Esophagus muscularis mucosa (tissue), 4 donors: ENCODE measurements at regions not wholly inside any gene's neighbourhood (a gene's known extent, or its start where the extent isn't known, plus 50 kb on each side); places are given as distances from the start of the nearest gene placed in this dataset.

Source experiments
- DNase-seq: peaks from one replicate; pipeline ENCODE4 v3.0.0-alpha.2; 2017; ENCODE audit errors: extremely low spot score
- H3K27ac ChIP-seq, 4 donors: fragments of 200-600 bp; sonication (generic); replicated peaks in 1 of 4; 1 replicate in 3 of 4; 2 replicates in 1 of 4; pipeline ENCODE4 v1.5.1; 2016 to 2019; ENCODE audit warnings: mild to moderate bottlenecking in 1 of 4
- H3K27me3 ChIP-seq, 4 donors: fragments of 200-600 bp; sonication (generic); one replicate each; pipeline versions ENCODE4 v1.5.1 to v1.6.0; 2016 to 2019
- H3K36me3 ChIP-seq, 4 donors: fragments of 200-600 bp; sonication (generic); one replicate each; pipeline ENCODE4 v1.5.1; 2016 to 2019
- H3K4me1 ChIP-seq, 4 donors: fragments of 200-600 bp; sonication (generic); one replicate each; pipeline ENCODE4 v1.5.1; 2016 to 2019
- H3K4me3 ChIP-seq, 4 donors: fragments of 200-600 bp; sonication (generic); 1 replicate in 2 of 4; 2 replicates in 2 of 4; pipeline ENCODE4 v1.5.1; 2016 to 2019; ENCODE audit warnings: mild to moderate bottlenecking in 4 of 4, moderate library complexity in 1 of 4
- H3K9me3 ChIP-seq, 4 donors: fragments of 200-600 bp; sonication (generic); 1 replicate in 3 of 4; 2 replicates in 1 of 4; pipeline ENCODE4 v1.5.1; 2016 to 2019
- CTCF ChIP-seq, 3 experiments: fragments of 200-600 bp in 2 of 3; fragments of 450-650 bp in 1 of 3; sonication (generic) in 2 of 3; IDR thresholded peaks; one replicate each; pipeline ENCODE4 v1.5.1; 2017 to 2019; ENCODE audit warnings: antibody characterized with exemption in 3 of 3, mild to moderate bottlenecking in 2 of 3, moderate library complexity in 1 of 3
- EP300 ChIP-seq: sonication (generic); formaldehyde crosslinking; IDR thresholded peaks from one replicate; pipeline ENCODE4 v1.6.1; 2017; ENCODE audit warnings: antibody characterized with exemption
- POLR2A ChIP-seq: fragments of 450-650 bp; IDR thresholded peaks from one replicate; pipeline ENCODE4 v1.6.1; 2017; ENCODE audit warnings: antibody characterized with exemption, moderate library complexity, mild to moderate bottlenecking, low read depth
- POLR2AphosphoS5 ChIP-seq, 2 donors: sonication (generic); formaldehyde crosslinking; IDR thresholded peaks; one replicate each; pipeline ENCODE4 v1.6.1; 2017; ENCODE audit warnings: antibody characterized with exemption in 2 of 2
- WGBS: methylation state at CpG from one replicate; pipeline ENCODE4 v1.1.5; 2018; 5-methylcytosine and 5-hydroxymethylcytosine counted together
- intact Hi-C: fragments of 100-400 bp; cut with DNase I; formaldehyde crosslinking; loops from one replicate; pipeline ENCODE4 v1.15.1; 2023

DNA sequence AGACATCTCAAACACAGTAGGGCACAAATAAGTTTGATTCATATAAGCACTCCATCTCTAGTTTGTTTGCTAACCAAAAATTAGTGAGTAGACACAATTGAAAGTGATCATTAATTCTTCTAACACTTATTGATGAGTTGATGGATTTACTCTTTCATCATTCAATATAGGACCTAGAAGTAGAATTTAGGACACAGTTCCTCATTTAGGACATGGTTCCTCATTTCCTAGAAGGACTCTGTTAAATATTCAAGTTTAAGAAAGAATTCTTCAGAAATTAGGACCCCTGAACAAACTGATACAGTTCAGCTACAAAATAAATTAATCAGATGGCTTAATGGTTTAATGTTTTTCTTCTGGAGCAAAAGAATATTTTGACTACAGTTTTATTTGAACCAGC lies 143.5 kb upstream of the PRR16 start:
- H3K36me3 ChIP-seq: no peaks in the 10 kb centered on the region
- no peaks in the 10 kb centered on the region for H3K9me3 ChIP-seq
- intact Hi-C loops: no loop called here
- no peaks in the 10 kb centered on the region for H3K27me3 ChIP-seq
- TF ChIP-seq POLR2AphosphoS5 (IDR thresholded peaks at IDR 0.05) (no peak), CTCF (IDR thresholded peaks at IDR 0.05) (no peak), POLR2A (no peak), EP300 (no peak)
- H3K4me1 ChIP-seq: no peaks in the 10 kb centered on the region
- H3K27ac ChIP-seq: no peak overlapping the region
- H3K4me3 ChIP-seq: no peak overlapping the region
- no peak for DNase-seq

GRCh38 chr5:120326651-120327050 lies 137.4 kb upstream of the PRR16 start:
- no peak overlapping the region for H3K4me3 ChIP-seq
- H3K27ac ChIP-seq: no peak overlapping the region
- no peaks in the 10 kb centered on the region for H3K27me3 ChIP-seq
- H3K36me3 ChIP-seq: no peaks in the 10 kb centered on the region
- H3K9me3 ChIP-seq: no peaks in the 10 kb centered on the region
- no peaks in the 10 kb centered on the region for H3K4me1 ChIP-seq
- TF ChIP-seq EP300: no peak
- no peak for TF ChIP-seq POLR2A
- no peak for TF ChIP-seq CTCF (IDR thresholded peaks at IDR 0.05)
- TF ChIP-seq POLR2AphosphoS5 (IDR thresholded peaks at IDR 0.05): no peak
- no peak for DNase-seq
- intact Hi-C loops: no loop called here

- WGBS: 58% methylated on average over 2 of the region's 2 CpGs
- H3K4me1 ChIP-seq: no peaks in the 10 kb centered on the region
Observed at GRCh38 chr5:120327180-120327579, 136.9 kb upstream of the PRR16 start.

DNA sequence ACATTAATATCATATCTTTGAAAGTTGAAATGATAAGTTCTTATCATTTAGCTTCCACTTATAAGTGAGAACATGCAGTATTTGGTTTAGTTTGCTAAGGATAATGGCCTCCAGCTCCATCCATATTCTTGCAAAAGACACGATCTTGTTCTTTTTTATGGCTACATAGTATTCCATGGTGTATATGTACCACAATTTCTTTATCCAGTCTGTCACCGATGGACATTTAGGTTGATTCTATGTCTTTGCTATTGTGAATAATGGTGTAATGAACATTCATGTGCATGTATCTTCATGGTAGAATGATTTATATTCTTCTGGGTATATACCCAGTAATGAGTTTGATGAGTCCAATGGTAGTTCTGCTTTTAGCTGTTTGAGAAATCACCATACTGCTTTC lies 135.0 kb upstream of the PRR16 start:
- intact Hi-C loops: no loop called here
- Histone ChIP-seq H3K27me3 (no peaks in the 10 kb centered on the region), H3K36me3 (no peaks in the 10 kb centered on the region), H3K4me3 (no peak overlapping the region), H3K9me3 (no peaks in the 10 kb centered on the region), H3K4me1 (no peaks in the 10 kb centered on the region), H3K27ac (no peak overlapping the region)
- no peak for DNase-seq
- TF ChIP-seq EP300: no peak
- TF ChIP-seq CTCF (IDR thresholded peaks at IDR 0.05): no peak
- TF ChIP-seq POLR2A: no peak
- no peak for TF ChIP-seq POLR2AphosphoS5 (IDR thresholded peaks at IDR 0.05)
- 92% methylated on average over 2 of the region's 2 CpGs for WGBS

More at GRCh38 chr5:120327180-120327579, 136.9 kb upstream of the PRR16 start:
- Histone ChIP-seq H3K27ac (no peak overlapping the region), H3K9me3 (no peaks in the 10 kb centered on the region), H3K4me3 (no peak overlapping the region), H3K27me3 (no peaks in the 10 kb centered on the region), H3K36me3 (no peaks in the 10 kb centered on the region)
- intact Hi-C loops: no loop called here
- TF ChIP-seq EP300: no peak
- TF ChIP-seq CTCF (IDR thresholded peaks at IDR 0.05): no peak
- no peak for TF ChIP-seq POLR2AphosphoS5 (IDR thresholded peaks at IDR 0.05)
- TF ChIP-seq POLR2A: no peak
- no peak for DNase-seq

DNA sequence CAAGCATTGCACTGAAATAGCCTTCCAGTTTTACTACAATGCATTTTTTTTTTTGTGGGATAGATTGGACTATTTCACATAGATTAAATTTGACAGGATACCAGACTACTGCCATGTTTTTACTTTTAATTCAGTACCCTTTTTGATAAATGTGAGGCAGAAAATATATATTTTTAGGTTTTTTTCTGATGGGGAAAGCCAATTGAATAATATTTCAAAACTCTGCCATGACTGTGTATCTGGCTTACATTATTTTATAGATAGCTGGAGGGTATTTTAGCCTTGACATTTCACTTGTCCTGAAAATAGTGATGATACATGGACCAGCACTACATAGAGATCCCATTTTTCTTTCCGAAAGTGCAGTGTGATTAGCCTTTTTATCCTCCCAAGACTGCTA lies 133.5 kb upstream of the PRR16 start:
- 100% methylated on average over 1 of the region's 1 CpG for WGBS
- TF ChIP-seq POLR2A (no peak), POLR2AphosphoS5 (IDR thresholded peaks at IDR 0.05) (no peak), CTCF (IDR thresholded peaks at IDR 0.05) (no peak), EP300 (no peak)
- Histone ChIP-seq H3K4me3 (no peak overlapping the region), H3K36me3 (no peaks in the 10 kb centered on the region), H3K27ac (no peak overlapping the region), H3K4me1 (no peaks in the 10 kb centered on the region), H3K27me3 (no peaks in the 10 kb centered on the region), H3K9me3 (no peaks in the 10 kb centered on the region)
- DNase-seq: no peak
- intact Hi-C loops: no loop called here
